K562 (cell line): ENCODE measurements at regions not wholly inside any gene's neighbourhood (a gene's known extent, or its start where the extent isn't known, plus 50 kb on each side); places are given as distances from the start of the nearest gene placed in this dataset.

Experiments used
- ATAC-seq: fragments of 200-7000 bp; cut with Tn5 transposase; 3 replicates; pipeline ENCODE4 v1.9.1; 2020; ENCODE audit warnings: moderate library complexity
- BruUV-seq: library from RNA; stranded (reverse); fragments of 400-500 nt; replicated peaks from 2 replicates; lab custom pipeline; 2021; lab: Mats Ljungman, UMichigan
- CTCF ChIA-PET: fragments of 300-600 bp; formaldehyde crosslinking; extraction: SDS; loops from one replicate; lab custom pipeline; 2021; ENCODE audit warnings: low intra/inter-chr PET ratio; lab: Yijun Ruan, JAX
- POLR2A ChIA-PET: fragments of 300-600, 350-650 bp; sonication (Branson Sonifier 250); formaldehyde crosslinking; extraction: SDS; loops from one replicate; lab custom pipeline; 2021; ENCODE audit warnings: antibody characterized with exemption, inconsistent platforms; lab: Yijun Ruan, JAX
- DNase-seq, 4 experiments: peaks; one replicate each; pipeline versions ENCODE4 v3.0.0 to v3.0.0-alpha.2; 2011 to 2018; ENCODE audit warnings: low spot score in 3 of 4, mixed read lengths in 3 of 4; ENCODE audit errors: extremely low read depth in 1 of 4
- FAIRE-seq: peaks from 2 replicates; lab custom pipeline; 2011; peaks lifted over from hg19 to GRCh38; lab: Jason Lieb, UNC
- H2AFZ ChIP-seq: 2 replicates; pipeline ENCODE4 v1.6.0; 2011; ENCODE audit warnings: low read depth, low read length, control low read depth, inconsistent platforms
- H3K27ac ChIP-seq: fragments of 200-600 bp; 3 replicates; pipeline ENCODE4 v1.8.0; 2011; ENCODE audit warnings: low read depth, mild to moderate bottlenecking, control low read depth, inconsistent platforms, low read length, moderate library complexity, mixed read lengths; ENCODE audit errors: extremely low read depth
- H3K27me3 ChIP-seq, 2 experiments: fragments of 300-600 bp in 1 of 2; 2 replicates in 1 of 2; 3 replicates in 1 of 2; pipeline versions ENCODE4 v1.6.0 to v1.8.0; 2011; ENCODE audit warnings: inconsistent platforms in 2 of 2, low read length in 2 of 2, mild to moderate bottlenecking in 1 of 2, mixed read lengths in 1 of 2, moderate library complexity in 1 of 2; ENCODE audit not compliant: control insufficient read depth in 2 of 2, insufficient read depth in 2 of 2
- H3K36me3 ChIP-seq: fragments of 300-600 bp; 3 replicates; pipeline ENCODE4 v1.8.0; 2011; ENCODE audit warnings: mild to moderate bottlenecking, low read length, inconsistent platforms; ENCODE audit not compliant: control insufficient read depth, insufficient read depth
- H3K4me1 ChIP-seq, 2 experiments: fragments of 200-600 bp in 1 of 2; replicated peaks in 1 of 2; 2 replicates in 1 of 2; 3 replicates in 1 of 2; pipeline versions ENCODE4 v1.5.1 to v1.8.0; 2011; ENCODE audit warnings: inconsistent platforms in 2 of 2, low read length in 2 of 2, mild to moderate bottlenecking in 1 of 2, mixed read lengths in 1 of 2, moderate library complexity in 1 of 2; ENCODE audit not compliant: control insufficient read depth in 2 of 2, insufficient read depth in 2 of 2
- H3K4me2 ChIP-seq: 2 replicates; pipeline ENCODE4 v1.6.1; 2011; ENCODE audit warnings: low read length, control low read depth, inconsistent platforms, mixed read lengths; ENCODE audit not compliant: insufficient read depth
- H3K4me3 ChIP-seq: fragments of 200-600 bp; sonication (generic), shearing (Covaris generic); 2 replicates; pipeline ENCODE4 v1.5.1; 2016; ENCODE audit warnings: control low read depth, inconsistent platforms
- H3K79me2 ChIP-seq: fragments of 200-600 bp; 3 replicates; pipeline ENCODE4 v1.8.0; 2011; ENCODE audit warnings: low read length, inconsistent platforms; ENCODE audit not compliant: control insufficient read depth, insufficient read depth
- H3K9ac ChIP-seq, 2 experiments: 2 replicates each; pipeline versions ENCODE4 v1.6.0 to v1.6.1; 2011; ENCODE audit warnings: low read depth in 2 of 2, low read length in 2 of 2, control low read depth in 1 of 2, inconsistent platforms in 1 of 2, mild to moderate bottlenecking in 1 of 2, mixed read lengths in 1 of 2; ENCODE audit not compliant: insufficient read depth in 1 of 2
- H3K9me1 ChIP-seq: one replicate; pipeline ENCODE4 v1.6.0; 2011; ENCODE audit warnings: inconsistent platforms, mild to moderate bottlenecking, low read length, moderate library complexity; ENCODE audit not compliant: control insufficient read depth, insufficient read depth
- H3K9me3 ChIP-seq: replicated peaks from 2 replicates; pipeline ENCODE4 v1.5.1; 2011; ENCODE audit warnings: low read depth, low read length, inconsistent platforms; ENCODE audit not compliant: control insufficient read depth, insufficient read depth
- H4K20me1 ChIP-seq: replicated peaks from 2 replicates; pipeline ENCODE4 v1.6.1; 2011; ENCODE audit warnings: low read length, inconsistent platforms, mixed read lengths; ENCODE audit not compliant: control insufficient read depth, insufficient read depth
- ATF3 ChIP-seq, 2 experiments: fragments of 450-650 bp in 1 of 2; sonication (generic) in 1 of 2; formaldehyde crosslinking in 1 of 2; IDR thresholded peaks in 1 of 2; conservative IDR thresholded peaks in 1 of 2; 2 replicates each; pipeline versions ENCODE4 v1.6.1 to v1.8.1; 2016 to 2023; ENCODE audit warnings: mild to moderate bottlenecking in 2 of 2, moderate library complexity in 2 of 2, inconsistent platforms in 1 of 2, missing genetic modification reagents in 1 of 2
- FOSL1 ChIP-seq: fragments of 200-800 bp; sonication (Bioruptor generic); conservative IDR thresholded peaks from 2 replicates; pipeline ENCODE4 v1.6.1; 2016; ENCODE audit warnings: missing genetic modification characterization, missing compliant biosample characterization
- HNRNPH1 ChIP-seq: fragments of 200-400 bp; formaldehyde crosslinking; optimal IDR thresholded peaks from 2 replicates; pipeline ENCODE3; 2017; ENCODE audit warnings: low read depth, mild to moderate bottlenecking, low read length, moderate library complexity
- JUND ChIP-seq, 2 experiments: IDR thresholded peaks; 2 replicates in 1 of 2; 3 replicates in 1 of 2; pipeline ENCODE4 v1.6.1; 2011; ENCODE audit warnings: borderline replicate concordance in 2 of 2, low read depth in 2 of 2, low read length in 2 of 2, improper control_type of control experiment in 1 of 2, missing biosample characterization in 1 of 2, missing genetic modification characterization in 1 of 2, missing genetic modification reagents in 1 of 2
- WGBS: fragments of 100-300 bp; shearing (Covaris generic); methylation state at CpG from one replicate; pipeline ENCODE4 v1.1.6; 2016; ENCODE audit warnings: low coverage, mixed read lengths; ENCODE audit not compliant: insufficient coverage; ENCODE audit errors: missing lambda C conversion rate; 5-methylcytosine and 5-hydroxymethylcytosine counted together
- in situ Hi-C: fragments of 300-500 bp; cut with MboI; formaldehyde crosslinking; loops from 4 replicates; pipeline ENCODE4 v1.15.0; 2018; ENCODE audit warnings: inconsistent platforms, mixed read lengths
- intact Hi-C: fragments of 100-400 bp; cut with micrococcal nuclease; formaldehyde crosslinking; loops from 2 replicates; pipeline ENCODE4 v1.14.2; 2022

GRCh38 chr4:153137159-153137558 is 67.1 kb upstream of the TRIM2 start:
- peak in 1 of 4 experiments; percentile 11 for DNase-seq
- no peaks in the 10 kb centered on the region for H4K20me1 ChIP-seq
- in situ Hi-C loops = no loop called here
- H3K36me3 ChIP-seq = no peaks in the 10 kb centered on the region
- POLR2A ChIA-PET = no interaction called here
- no peaks in the 10 kb centered on the region for H3K9me3 ChIP-seq
- H3K4me2 ChIP-seq = no peak overlapping the region
- TF ChIP-seq ATF3 (IDR thresholded peaks at IDR 0.05) = peak; percentile 31; the same call in 1 of the 2 replicates
- TF ChIP-seq ATF3 (CRISPR knock-in tag; conservative IDR thresholded peaks at IDR 0.05) = no peak
- TF ChIP-seq HNRNPH1 = no peak
- TF ChIP-seq FOSL1 (tag) = peak; percentile 67
- TF ChIP-seq JUND (IDR thresholded peaks at IDR 0.05; ENCODE audit: borderline replicate concordance, low read depth, low read length) = peak; percentile 50; the same call in 1 of the 2 replicates
- TF ChIP-seq JUND (tag; IDR thresholded peaks at IDR 0.05; ENCODE audit: borderline replicate concordance, low read depth, low read length) = peak; percentile 27; the same call in 1 of the 3 replicates
- TF ChIP-seq, all 486 proteins: peak for 3
- no peak overlapping the region for H3K4me3 ChIP-seq
- no peak overlapping the region for H2AFZ ChIP-seq
- H3K79me2 ChIP-seq = no peaks in the 10 kb centered on the region
- no peaks in the 10 kb centered on the region for H3K9me1 ChIP-seq
- no peak for FAIRE-seq
- no peak overlapping the region for H3K27ac ChIP-seq
- CTCF ChIA-PET = no interaction called here
- BruUV-seq = no TSS peak
- WGBS = 12% methylated on average over 6 of the region's 6 CpGs
- intact Hi-C loops = no loop called here
- H3K9ac ChIP-seq = no peak overlapping the region
- H3K27me3 ChIP-seq = peaks cover 0 to 9% of the 10 kb centered on the region in 2 experiments; a peak in 1 of 5 replicates
- H3K4me1 ChIP-seq = peaks cover 5 to 15% of the 10 kb centered on the region in 2 experiments; a peak in 3 of 5 replicates
- no peak for ATAC-seq
